ENCODE measurements at regions not wholly inside any gene's neighbourhood (a gene's known extent, or its start where the extent isn't known, plus 50 kb on each side); places are given as distances from the start of the nearest gene placed in this dataset.

- Histone ChIP-seq H3K9me3 (no peaks in the 10 kb centered on the region), H3K4me1 (peaks cover 0 to 9% of the 10 kb centered on the region in 2 donors), H3K4me3 (no peak overlapping the region), H3K36me3 (no peaks in the 10 kb centered on the region), H3K27me3 (no peaks in the 10 kb centered on the region), H3K27ac (peak overlapping the region in 1 of 2 donors; percentile 73)
- no peak for DNase-seq (ENCODE audit: low spot score in 2 of 2)
- intact Hi-C loops (cut with DNase I; ENCODE audit: low total_unique reads), result no loop called here
- TF ChIP-seq POLR2AphosphoS5 (IDR thresholded peaks at IDR 0.05) (no peak), POLR2A (IDR thresholded peaks at IDR 0.05) (no peak)
- TF ChIP-seq, protein P1, sequence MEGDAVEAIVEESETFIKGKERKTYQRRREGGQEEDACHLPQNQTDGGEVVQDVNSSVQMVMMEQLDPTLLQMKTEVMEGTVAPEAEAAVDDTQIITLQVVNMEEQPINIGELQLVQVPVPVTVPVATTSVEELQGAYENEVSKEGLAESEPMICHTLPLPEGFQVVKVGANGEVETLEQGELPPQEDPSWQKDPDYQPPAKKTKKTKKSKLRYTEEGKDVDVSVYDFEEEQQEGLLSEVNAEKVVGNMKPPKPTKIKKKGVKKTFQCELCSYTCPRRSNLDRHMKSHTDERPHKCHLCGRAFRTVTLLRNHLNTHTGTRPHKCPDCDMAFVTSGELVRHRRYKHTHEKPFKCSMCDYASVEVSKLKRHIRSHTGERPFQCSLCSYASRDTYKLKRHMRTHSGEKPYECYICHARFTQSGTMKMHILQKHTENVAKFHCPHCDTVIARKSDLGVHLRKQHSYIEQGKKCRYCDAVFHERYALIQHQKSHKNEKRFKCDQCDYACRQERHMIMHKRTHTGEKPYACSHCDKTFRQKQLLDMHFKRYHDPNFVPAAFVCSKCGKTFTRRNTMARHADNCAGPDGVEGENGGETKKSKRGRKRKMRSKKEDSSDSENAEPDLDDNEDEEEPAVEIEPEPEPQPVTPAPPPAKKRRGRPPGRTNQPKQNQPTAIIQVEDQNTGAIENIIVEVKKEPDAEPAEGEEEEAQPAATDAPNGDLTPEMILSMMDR (IDR thresholded peaks at IDR 0.05), result no peak
Measured at GRCh38 chr10:62453274-62453673, 79.1 kb downstream of the ZNF365 start.

GRCh38 chr10:62454687-62455397 lies 80.7 kb downstream of the ZNF365 start:
- DNase-seq (ENCODE audit: low spot score in 2 of 2), result peak in 1 of 2 donors; percentile 41
- H3K27ac ChIP-seq, result peak overlapping the region; percentile 72 to 73
- intact Hi-C loops (cut with DNase I; ENCODE audit: low total_unique reads), result no loop called here

GRCh38 chr10:62456611-62457101 lies 82.5 kb downstream of the ZNF365 start:
- no peak for DNase-seq (ENCODE audit: low spot score in 2 of 2)
- H3K27me3 ChIP-seq, result no peaks in the 10 kb centered on the region
- no peak overlapping the region for H3K4me3 ChIP-seq
- H3K4me1 ChIP-seq, result peaks cover 0 to 9% of the 10 kb centered on the region in 2 donors
- no peaks in the 10 kb centered on the region for H3K36me3 ChIP-seq
- H3K27ac ChIP-seq, result peak overlapping the region; percentile 38 to 73
- intact Hi-C loops (cut with DNase I; ENCODE audit: low total_unique reads), result no loop called here
- H3K9me3 ChIP-seq, result no peaks in the 10 kb centered on the region
- TF ChIP-seq, protein P1 (IDR thresholded peaks at IDR 0.05), result no peak
- TF ChIP-seq POLR2AphosphoS5 (IDR thresholded peaks at IDR 0.05), result no peak
- no peak for TF ChIP-seq POLR2A (IDR thresholded peaks at IDR 0.05)

More at GRCh38 chr10:62454687-62455397, 80.7 kb downstream of the ZNF365 start:
- TF ChIP-seq POLR2A (IDR thresholded peaks at IDR 0.05), result no peak
- TF ChIP-seq POLR2AphosphoS5 (IDR thresholded peaks at IDR 0.05), result peak in 2 of 3 donors; percentile 42 to 43
- Histone ChIP-seq H3K4me3 (no peak overlapping the region), H3K9me3 (no peaks in the 10 kb centered on the region), H3K27me3 (no peaks in the 10 kb centered on the region), H3K36me3 (no peaks in the 10 kb centered on the region), H3K4me1 (peaks cover 0 to 9% of the 10 kb centered on the region in 2 donors)

DNA sequence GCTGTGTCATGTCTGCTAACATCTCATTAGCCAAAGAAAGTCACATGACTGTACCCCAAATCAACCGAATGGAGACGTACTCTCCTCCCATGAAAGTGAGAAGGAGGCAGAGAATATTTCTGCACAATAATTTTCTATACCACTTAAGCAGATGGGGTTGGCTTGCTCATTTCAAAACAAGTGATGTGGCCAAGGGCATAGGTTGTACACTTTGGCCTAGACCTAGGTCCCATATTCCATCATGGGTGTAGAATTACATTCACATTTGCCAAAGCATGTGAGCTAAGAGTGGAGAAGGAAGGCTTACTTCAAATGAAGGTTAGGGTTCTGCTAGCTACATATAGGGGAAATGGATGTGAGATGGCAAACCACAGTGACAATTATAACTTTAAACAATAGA lies 83.0 kb downstream of the ZNF365 start:
- H3K9me3 ChIP-seq, result no peaks in the 10 kb centered on the region
- no peaks in the 10 kb centered on the region for H3K27me3 ChIP-seq
- H3K27ac ChIP-seq, result peak overlapping the region in 1 of 2 donors; percentile 38
- H3K4me1 ChIP-seq, result peaks cover 0 to 9% of the 10 kb centered on the region in 2 donors
- DNase-seq (ENCODE audit: low spot score in 2 of 2), result no peak
- H3K36me3 ChIP-seq, result no peaks in the 10 kb centered on the region
- intact Hi-C loops (cut with DNase I; ENCODE audit: low total_unique reads), result no loop called here
- TF ChIP-seq POLR2AphosphoS5 (IDR thresholded peaks at IDR 0.05) (no peak), POLR2A (IDR thresholded peaks at IDR 0.05) (no peak)
- TF ChIP-seq, protein P1 (IDR thresholded peaks at IDR 0.05), result no peak
- H3K4me3 ChIP-seq, result no peak overlapping the region

GRCh38 chr10:62457598-62457997 lies 83.4 kb downstream of the ZNF365 start:
- Histone ChIP-seq H3K27me3 (no peaks in the 10 kb centered on the region), H3K4me1 (peaks cover 0 to 9% of the 10 kb centered on the region in 2 donors), H3K27ac (no peak overlapping the region), H3K36me3 (no peaks in the 10 kb centered on the region), H3K9me3 (no peaks in the 10 kb centered on the region), H3K4me3 (no peak overlapping the region)
- intact Hi-C loops (cut with DNase I; ENCODE audit: low total_unique reads), result no loop called here
- TF ChIP-seq POLR2A (IDR thresholded peaks at IDR 0.05), result no peak
- TF ChIP-seq, protein P1 (IDR thresholded peaks at IDR 0.05), result no peak
- no peak for TF ChIP-seq POLR2AphosphoS5 (IDR thresholded peaks at IDR 0.05)
- DNase-seq (ENCODE audit: low spot score in 2 of 2), result no peak

Measured in breast epithelium (tissue), 4 donors.